ENCODE measurements at regions not wholly inside any gene's neighbourhood (a gene's known extent, or its start where the extent isn't known, plus 50 kb on each side); places are given as distances from the start of the nearest gene placed in this dataset.

GRCh38 chr6:66993272-66993671 is 1286.2 kb upstream of the EYS start:
- H3K4me3 ChIP-seq, result no peak overlapping the region
- BruUV-seq (replicated peaks), result no TSS peak
- no peaks in the 10 kb centered on the region for H3K79me2 ChIP-seq (ENCODE audit: control insufficient read depth, insufficient read depth, low read length)
- H3K4me2 ChIP-seq (ENCODE audit: insufficient read depth, low read length), result no peak overlapping the region
- FAIRE-seq (no peak), ATAC-seq (no peak), DNase-seq (ENCODE audit: extremely low read depth in 1 of 4, low spot score in 3 of 4) (no peak)
- intact Hi-C loops (cut with micrococcal nuclease), result no loop called here
- H3K27me3 ChIP-seq (ENCODE audit: control insufficient read depth in 2 of 2, insufficient read depth in 2 of 2, low read length in 2 of 2), result no peaks in the 10 kb centered on the region
- H3K9ac ChIP-seq (ENCODE audit: insufficient read depth in 1 of 2, low read depth in 2 of 2, low read length in 2 of 2), result no peak overlapping the region
- ChIA-PET POLR2A (no interaction called here), CTCF (ENCODE audit: low intra/inter-chr PET ratio) (no interaction called here)
- no peaks in the 10 kb centered on the region for H3K36me3 ChIP-seq (ENCODE audit: control insufficient read depth, insufficient read depth, low read length)
- H3K9me3 ChIP-seq (replicated peaks; ENCODE audit: control insufficient read depth, insufficient read depth, low read depth, low read length), result no peaks in the 10 kb centered on the region; the same call in 1 of the 2 replicates
- H3K27ac ChIP-seq (ENCODE audit: extremely low read depth, low read depth, low read length), result no peak overlapping the region
- no peaks in the 10 kb centered on the region; a peak in 1 of 5 replicates for H3K4me1 ChIP-seq (replicated peaks in 1 of 2; ENCODE audit: control insufficient read depth in 2 of 2, insufficient read depth in 2 of 2, low read length in 2 of 2)
- TF ChIP-seq CCAR2 (IDR thresholded peaks at IDR 0.05; ENCODE audit: low read depth, low read length) (no peak), HBP1 (CRISPR knock-in tag; IDR thresholded peaks at IDR 0.05) (no peak), HDAC3 (IDR thresholded peaks at IDR 0.05; ENCODE audit: borderline replicate concordance, partially characterized antibody) (no peak), IFI16 (CRISPR knock-in tag; IDR thresholded peaks at IDR 0.05) (no peak), HNRNPL (IDR thresholded peaks at IDR 0.05; ENCODE audit: low read depth, low read length) (no peak), YY1 (IDR thresholded peaks at IDR 0.05; ENCODE audit: borderline replicate concordance in 1 of 3, control insufficient read depth in 1 of 3, extremely low read depth in 1 of 3, insufficient read depth in 3 of 3, insufficient read length in 1 of 3, insufficient replicate concordance in 2 of 3, low read depth in 1 of 3, low read length in 2 of 3) (no peak), ATF7 (IDR thresholded peaks at IDR 0.05) (no peak), FOXJ2 (tag; IDR thresholded peaks at IDR 0.05) (no peak), CTCFL (IDR thresholded peaks at IDR 0.05; ENCODE audit: borderline replicate concordance, insufficient read depth, low read depth, low read length, poor library complexity, severe bottlenecking) (no peak), PKNOX1 (IDR thresholded peaks at IDR 0.05) (no peak), LEF1 (IDR thresholded peaks at IDR 0.05) (no peak)
- 0% methylated on average over 3 of the region's 3 CpGs for WGBS (ENCODE audit: insufficient coverage, low coverage, missing lambda C conversion rate)
- no peaks in the 10 kb centered on the region for H4K20me1 ChIP-seq (replicated peaks; ENCODE audit: control insufficient read depth, insufficient read depth, low read length)
- in situ Hi-C loops (cut with MboI), result no loop called here
- no peaks in the 10 kb centered on the region for H3K9me1 ChIP-seq (ENCODE audit: control insufficient read depth, insufficient read depth, low read length)
- H2AFZ ChIP-seq (ENCODE audit: low read depth, low read length), result no peak overlapping the region

Data from K562 (cell line).